HG02678 (cell line): ENCODE measurements at regions not wholly inside any gene's neighbourhood (a gene's known extent, or its start where the extent isn't known, plus 50 kb on each side); places are given as distances from the start of the nearest gene placed in this dataset.
"Not testable (repeated sequence)": the region's sequence is repeated elsewhere in the genome, so short reads cannot be mapped to it uniquely, and the experiment has no call there.

Experiments
- ATAC-seq: cut with Tn5 transposase; IDR thresholded peaks from one replicate; pipeline ENCODE4 v1.9.1; 2021; ENCODE audit warnings: mild to moderate bottlenecking, moderate library complexity; ENCODE audit not compliant: unreplicated experiment

DNA sequence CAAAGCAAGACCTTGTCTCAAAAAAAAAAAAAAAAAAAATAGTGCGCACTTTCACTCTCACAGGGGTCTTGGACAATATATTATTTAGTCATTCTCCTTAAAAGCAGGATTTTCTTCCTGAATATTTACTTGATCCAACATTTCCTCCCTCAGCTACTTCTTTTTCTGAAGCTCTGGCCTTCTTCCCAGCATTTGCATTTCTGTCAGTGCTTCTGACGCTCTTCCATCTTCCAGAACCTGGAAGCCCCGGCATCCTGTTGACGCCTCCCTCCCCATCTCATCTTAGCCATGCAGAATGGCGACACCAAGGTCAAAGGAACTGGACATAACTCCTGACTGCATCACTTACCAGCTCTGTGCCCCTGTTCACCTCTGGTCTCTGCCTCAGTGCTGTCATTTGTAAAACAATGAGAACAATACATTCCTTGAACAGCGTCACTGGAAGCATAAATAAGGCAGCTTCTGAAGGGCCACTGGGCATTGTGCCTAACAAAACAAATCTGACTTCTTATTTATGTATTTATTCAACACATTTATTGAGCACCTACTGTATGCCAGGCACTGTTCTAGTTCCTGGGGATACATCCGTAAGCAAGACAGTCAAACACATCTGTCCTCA is 90.9 kb upstream of the MDM1 start:
- ATAC-seq = no peak

DNA sequence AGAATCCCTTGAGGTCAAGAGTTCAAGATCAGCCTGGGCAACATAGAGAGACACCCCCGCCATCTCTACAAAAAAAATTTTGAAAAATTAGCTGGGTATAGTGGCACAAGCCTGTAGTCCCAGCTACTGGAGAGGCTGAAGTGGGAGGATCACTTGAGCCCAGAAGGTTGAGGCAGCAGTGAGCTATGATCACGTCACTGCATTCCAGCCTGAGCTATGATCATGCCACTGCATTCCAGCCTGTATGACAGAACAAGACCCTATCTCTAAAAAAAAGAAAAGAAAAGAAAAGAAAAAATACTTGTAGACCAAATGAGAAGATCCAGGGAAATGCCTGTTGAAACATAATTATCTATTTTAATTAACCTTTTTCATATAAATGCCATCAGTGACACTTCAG is 93.8 kb upstream of the MDM1 start:
- ATAC-seq = no peak

DNA sequence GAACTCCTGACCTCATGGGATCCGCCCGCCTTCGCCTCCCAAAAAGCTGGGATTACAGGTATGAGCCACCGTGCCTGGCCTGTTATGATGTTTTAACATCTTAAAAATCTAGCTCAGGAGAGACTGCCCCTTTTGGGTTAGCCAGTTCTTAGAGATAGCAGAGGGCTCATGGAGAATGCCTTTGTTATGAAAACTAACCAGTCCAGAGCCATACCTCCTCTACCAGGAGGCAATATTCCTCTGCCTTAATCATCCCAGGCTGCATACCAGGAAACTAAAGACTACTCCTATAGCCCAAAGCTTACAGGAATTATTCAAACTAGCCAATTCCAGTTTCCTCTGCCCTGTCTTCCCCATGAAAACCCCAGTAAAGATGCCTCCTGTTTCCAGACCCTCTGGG is 96.0 kb upstream of the MDM1 start:
- ATAC-seq = no peak

DNA sequence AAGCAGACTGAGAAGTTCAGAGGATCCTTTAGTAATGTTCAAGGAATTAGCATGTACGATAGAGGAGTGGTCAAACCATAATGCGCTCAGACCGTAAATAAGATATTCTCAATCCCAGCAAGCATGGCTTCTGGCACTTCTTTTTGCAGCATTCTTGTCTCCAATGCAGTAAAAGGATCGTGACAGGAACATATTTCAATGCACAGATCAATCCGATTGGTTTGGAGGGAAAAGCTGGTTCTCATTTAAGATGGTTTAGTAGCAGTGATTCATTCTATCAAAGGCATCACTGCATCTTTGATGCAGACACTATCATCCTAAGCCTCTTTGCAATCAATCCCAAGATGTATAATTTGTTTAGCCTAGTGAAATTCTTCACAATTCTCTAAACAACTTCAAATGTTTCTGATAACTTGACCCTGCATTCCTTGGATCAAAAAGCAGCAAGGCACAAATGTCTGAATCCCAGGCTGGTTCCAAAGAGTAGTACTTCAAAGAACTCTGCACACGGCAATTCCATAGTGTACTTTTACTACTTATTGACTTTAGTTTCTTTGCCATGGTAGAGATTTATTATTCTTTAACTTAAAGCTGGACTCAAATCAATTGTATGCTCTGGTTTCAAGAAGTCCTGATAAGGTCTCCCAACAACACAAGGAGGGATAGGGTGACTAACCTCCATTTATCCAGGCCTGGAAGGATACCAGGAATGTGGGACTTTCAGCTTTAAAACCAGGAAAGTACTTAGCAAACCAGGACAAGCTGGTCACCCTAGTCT is 96.8 kb upstream of the MDM1 start:
- ATAC-seq = no peak

DNA sequence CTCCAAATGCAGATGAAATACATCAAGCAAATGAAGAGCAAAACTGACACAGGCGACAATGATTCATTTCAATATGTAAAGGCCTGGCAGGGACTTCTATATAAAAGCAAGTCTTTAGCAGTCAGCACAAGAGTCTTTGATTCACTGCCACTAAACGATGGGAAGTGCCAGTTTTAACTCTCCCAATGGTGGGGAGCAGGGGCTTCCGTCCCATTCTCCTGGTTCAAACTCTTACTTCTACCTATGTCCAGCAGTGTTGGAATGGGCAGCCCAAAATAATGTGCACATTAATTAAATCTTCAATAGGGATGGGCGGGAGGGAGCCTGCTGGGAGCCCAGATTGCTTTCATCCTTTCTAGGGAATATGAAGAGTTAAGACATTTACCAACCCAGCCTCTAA is 97.5 kb upstream of the MDM1 start:
- no peak for ATAC-seq

DNA sequence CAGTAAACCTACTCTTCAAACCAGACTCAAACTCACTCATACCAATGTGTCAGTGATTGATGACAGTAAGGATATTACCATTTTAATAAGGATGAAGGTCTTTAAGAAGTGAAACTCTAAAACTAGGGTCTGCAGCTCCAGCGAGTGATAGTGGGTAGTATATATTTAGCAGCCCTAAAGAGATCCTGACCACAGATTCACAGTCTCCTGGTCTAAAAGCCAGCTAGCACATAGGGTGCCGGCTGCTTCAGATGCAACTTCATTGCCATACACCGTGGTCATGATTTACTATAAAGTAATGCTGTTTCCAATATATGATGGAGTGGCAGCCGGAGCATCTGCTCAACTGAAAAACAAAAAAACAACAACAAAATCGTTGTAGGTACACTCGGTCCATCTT is 99.6 kb upstream of the MDM1 start:
- no peak for ATAC-seq

DNA sequence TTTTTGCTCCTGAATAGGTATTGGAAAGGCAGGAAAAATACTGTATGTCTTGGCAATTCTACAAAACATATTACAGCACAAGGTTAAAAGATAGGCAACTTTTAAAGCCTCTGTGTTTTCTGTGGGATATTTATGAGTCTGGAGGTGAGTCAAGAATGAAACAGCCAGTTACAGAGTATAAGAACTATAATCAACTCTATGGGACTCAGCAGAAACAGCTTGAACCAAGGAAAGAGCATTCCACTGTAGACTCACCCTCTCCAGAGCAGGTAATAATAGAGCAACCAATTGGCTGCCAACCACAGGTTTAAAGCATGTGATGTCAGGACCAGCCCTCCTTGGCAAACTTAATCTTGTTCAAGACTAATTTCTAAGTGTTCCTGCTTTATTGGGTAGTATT is 100.5 kb upstream of the MDM1 start:
- no peak for ATAC-seq

DNA sequence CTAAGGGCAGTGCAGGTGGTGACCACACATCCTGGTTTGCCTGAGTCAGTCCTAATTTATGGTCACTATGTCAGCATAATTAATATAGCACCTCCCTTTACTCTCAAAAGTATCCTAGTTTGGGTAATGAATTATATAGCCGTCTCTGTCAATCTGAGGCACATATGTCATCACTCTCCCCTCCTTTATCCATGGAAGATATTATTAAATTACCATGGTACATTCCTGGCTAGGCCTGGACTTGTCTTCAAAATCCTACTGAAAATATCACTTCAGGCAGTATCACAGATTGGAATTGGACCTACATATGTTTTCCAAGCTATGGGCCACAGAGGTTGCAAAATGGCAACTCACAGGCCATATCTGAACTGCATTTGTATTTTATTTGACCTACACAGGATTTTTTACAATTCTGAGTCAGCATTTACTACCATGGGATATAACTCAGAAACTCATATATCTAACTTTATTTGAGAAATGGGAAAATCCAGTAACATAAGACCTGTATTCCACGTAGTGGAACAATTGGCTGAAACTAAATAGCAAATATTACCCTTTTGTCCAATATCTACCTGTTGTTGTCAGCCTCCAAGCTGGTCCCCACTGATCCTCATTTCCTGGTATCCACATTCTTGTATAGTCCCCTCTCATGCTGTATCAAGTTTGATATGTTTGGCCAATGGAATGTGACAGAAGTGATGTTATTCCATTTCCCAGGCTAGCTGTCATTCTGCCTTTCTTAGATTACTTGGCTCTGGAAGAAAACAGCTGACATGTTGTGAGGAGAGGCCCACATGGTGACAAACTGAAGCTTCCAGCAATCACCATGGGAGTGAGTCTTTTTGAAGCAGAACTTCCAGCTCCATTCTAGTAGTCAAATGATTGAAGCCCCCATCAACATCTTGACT is 102.5 kb upstream of the MDM1 start:
- no peak for ATAC-seq

DNA sequence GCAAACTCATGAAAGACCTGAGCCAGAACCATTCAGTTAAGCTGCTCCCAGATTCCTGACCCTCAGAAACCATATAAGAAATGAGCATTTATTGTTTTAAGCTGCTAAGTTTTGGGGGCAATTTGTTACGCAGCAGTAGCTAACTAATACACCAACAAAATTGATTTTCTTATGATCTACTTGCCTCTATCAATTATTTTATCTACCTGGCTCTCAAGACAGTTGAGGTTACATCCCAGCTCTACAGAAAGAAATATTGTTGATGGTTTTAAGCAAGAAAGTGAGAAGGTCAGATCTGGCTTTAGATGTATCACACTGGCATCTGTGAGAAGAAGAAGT is 103.1 kb upstream of the MDM1 start:
- no peak for ATAC-seq

DNA sequence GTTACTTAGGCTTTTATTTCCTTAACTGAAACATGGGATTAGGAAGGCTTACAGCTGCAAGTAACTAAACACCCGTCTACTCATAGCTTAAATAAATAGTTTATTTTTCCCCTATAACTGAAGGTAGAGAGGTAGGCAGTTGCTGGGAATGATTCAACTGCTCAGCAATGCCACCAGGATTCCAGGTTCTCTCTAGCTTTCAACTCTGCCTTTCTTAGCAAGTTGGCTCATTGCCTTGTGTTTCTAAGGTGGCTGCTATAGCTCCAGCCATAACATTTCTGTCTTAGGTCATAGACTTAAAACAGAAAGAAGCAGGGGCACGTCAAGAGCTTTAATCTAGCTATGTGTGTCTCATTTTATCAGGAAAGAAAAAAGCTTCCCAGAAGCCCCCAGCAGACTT is 103.7 kb upstream of the MDM1 start:
- no peak for ATAC-seq

DNA sequence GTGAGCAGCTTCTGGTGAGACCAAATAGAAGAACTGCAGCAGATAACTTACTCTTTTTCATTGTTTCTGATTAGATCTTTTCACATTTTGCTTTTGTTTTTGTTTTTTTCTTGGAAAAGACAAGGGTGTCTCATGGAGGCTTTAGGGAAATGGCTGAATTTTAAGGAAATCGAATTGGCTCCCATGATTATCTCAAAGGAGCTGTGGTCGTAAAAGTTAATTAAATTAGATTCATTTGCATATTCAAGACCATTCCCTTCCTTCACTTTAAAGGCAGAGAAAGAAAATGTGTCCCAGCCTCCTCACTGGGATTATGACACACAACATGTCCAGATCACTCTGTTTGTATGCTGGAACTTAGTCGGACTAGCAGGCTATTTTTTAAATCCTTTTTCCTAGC is 106.4 kb upstream of the MDM1 start:
- ATAC-seq = no peak

DNA sequence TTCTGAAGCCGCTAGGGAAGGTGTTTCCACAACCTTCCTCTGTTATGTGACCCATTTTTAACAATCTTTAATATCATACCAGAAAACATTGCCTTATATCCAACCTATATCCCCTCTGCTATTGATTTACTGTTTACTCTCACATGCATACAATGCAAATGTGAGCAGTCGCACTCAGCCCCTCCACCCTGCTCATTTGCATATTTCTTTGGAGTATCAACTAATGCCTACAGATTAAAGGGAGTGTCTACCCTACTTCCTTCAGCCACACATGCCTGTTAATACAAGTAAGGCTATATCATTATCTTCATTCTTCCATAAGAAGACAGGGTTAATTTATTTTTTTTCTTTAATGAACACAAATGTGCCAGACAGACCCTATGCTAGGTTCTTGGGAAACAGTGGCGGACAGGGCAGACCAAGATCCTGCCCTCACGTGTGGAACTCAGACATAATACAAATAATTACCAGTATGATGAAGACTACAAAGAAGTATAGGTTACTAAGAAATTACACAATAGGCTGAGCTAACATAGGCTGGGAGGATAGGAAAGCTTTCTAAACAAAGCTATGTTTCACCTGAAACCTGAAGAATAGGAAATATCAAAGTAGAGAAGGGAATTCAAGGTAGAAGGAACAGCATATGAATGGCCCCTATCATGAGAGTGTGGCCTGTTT is 107.3 kb upstream of the MDM1 start:
- no peak for ATAC-seq

DNA sequence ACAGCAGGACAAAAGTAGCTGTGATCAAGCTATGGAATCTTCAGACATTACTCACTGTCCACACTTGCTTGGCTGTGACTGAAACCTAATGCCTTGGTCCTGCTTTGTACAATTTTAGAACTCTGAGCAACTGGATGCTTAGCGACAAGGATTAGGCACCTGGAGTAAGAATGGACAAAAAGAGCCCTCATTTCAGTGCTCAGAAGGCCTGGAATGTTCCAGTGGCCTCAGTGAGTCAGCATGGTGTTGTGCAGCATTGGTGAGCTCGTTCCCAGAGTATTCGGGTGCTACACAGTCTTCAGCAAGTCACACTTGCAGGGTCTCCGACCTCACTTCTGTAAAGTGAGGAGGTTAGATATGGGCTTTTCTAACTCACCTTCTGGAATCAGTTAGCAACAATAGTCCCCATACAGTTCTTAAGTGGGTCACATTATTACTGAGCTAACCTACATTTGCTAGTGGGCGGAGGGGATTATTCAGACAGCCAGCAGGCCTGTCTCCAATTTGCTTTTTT is 108.0 kb upstream of the MDM1 start:
- ATAC-seq = no peak

DNA sequence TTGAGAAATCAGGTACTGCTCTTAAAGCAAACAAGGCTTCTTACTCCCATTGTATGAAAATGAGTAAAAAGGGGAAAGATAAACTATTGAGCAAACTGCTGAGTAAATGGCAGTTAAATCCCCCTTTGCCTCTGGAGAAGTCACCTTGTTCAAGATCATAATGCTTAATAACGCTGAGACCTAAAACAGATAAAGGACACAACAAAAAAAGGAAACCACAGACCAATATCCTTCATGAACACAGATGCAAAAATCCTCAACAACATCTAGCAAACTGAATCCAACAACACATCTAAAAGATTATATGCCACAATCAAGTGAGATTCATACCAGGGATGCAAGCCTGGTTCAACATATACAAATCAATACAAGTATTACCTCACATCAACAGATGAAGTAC is 109.0 kb upstream of the MDM1 start:
- ATAC-seq = no peak

DNA sequence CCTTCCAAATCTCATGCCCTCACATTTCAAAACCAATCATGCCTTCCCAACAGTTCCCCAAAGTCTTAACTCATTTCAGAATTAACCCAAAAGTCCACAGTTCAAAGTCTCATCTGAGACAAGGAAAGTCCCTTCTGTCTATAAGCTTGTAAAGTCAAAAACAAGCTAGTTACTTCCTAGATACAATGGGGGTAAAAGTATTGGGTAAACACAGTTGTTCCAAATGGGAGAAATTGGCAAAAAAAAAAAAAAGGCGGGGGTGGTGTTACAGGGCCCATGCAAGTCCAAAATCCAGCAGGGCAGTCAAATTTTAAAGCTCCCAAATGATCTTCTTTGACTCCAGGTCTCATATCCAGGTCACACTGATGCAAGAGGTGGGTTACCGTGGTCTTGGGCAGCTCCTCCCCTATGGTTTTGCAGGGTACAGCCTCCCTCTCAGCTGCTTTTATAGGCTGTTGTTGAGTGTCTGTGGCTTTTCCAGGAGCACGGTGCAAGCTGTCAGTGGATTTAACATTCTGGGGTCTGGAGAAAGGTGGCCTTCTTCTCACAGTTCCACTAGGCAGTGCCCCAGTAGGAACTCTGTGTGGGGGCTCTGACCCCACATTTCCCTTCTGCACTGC is 110.3 kb upstream of the MDM1 start:
- ATAC-seq = not testable (repeated sequence)

DNA sequence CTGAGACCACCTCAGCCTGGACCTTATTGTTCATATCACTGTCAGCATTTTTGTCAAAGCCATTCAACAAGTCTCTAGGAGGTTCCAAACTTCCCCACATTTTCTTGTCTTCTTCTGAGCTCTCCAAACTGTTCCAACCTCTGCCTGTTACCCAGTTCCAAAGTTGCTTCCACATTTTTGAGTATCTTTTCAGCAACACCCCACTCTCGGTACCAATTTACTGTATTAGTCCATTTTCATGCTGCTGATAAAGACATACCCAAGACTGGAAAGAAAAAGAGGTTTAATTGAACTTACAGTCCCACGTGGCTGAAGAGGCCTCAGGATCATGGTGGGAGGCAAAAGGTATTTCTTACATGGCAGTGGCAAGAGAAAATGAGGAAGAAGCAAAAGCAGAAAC is 111.5 kb upstream of the MDM1 start:
- not testable (repeated sequence) for ATAC-seq

DNA sequence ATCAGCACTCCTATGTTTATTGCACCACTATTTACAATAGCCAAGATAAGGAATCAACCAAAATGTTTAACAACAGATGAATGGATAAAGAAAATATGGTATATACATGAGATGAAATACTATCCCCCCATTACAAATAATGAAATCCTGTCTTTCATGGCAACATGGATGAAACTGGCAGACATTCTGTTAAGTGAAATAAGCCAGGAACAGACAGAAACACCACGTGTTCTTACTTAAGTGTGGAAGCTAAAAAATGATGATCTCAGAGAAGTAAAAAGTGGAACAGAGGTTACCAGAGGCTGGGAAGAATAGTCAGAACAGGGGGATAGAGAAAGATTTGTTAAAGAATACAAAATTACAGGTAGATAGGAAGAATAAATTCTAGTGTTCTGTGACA is 113.7 kb upstream of the MDM1 start:
- no peak for ATAC-seq

DNA sequence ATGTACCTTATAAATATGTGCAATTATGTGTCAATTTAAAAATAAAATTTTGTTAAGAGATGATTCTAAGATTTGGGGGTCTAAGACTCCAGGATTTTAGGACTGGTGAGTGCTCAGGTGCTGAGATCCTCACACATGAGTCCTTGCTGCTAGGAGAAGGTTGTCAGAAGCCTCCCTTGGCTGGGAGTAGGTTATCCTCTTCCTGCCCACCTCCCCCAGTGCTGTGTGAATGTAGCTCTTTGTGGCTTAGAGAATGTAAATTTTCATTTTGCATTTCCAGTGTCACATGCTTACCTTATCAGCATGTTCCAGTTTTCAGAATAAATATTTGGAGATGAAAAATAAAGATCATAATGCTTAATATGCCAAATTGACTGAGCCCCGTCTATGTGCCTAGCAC is 114.2 kb upstream of the MDM1 start:
- no peak for ATAC-seq

DNA sequence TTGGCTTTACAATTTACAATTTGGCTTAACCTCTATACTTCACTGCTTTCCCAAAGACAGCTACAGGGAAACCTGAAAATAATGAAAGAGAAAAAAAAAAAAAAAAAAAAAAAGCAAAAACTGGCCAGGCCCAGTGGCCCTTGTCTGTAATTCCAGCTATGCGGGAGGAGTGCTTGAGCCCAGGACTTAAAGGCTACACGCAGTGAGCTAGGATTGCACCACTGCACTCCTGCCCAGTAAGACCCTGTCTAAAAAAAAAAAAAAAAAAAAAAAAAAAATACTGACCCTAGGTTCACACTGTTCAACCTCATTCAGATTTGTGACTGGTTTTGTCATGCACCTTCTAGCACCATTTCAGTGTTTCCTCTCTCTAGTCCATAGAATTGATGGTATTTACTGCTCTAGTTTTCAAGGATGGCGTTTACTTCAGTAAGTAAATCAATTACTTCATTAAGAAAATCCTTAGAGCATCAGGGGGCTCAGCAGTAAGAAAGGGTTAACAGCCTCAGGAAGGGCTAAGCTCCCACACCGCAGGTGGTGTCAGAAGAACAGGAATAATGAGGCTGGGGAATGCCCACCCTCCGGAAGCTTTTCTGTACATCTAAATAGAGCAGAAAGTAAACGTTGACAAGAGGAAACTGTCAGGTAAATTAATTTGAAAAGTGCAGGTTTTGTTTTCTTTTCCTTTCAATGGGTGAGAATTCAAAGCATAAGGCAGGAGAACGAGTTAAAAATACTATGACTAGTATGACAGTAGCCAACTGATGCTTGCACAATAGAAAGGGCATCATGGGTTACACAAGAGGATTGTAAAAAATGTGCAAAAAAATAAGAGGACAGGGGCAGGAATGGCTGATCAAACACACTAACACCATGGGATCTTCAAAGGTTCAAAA is 115.0 kb upstream of the MDM1 start:
- no peak for ATAC-seq

DNA sequence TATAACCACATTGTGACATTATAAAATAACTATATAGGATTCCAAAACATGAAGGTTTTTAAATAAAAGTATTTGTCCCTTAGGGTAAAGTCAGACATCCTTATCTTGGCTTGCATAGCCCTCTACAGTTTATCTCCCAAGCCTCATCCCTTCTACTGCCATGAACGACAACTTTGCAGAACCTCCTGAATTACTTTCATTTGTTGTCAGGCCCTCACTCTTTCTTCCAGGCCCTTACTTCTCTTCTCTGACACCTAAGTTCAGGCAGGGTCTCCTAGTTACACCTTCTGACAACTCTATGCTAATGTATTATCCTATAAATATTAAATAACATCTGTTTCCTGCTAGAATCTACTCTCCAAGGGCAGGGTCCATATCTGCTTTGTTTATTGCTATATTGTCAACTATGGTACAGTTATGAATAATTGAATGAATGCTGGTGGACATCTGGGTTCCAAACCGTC is 115.7 kb upstream of the MDM1 start:
- ATAC-seq = no peak
